Mucosa of descending colon (tissue), 3 donors: ENCODE measurements at regions not wholly inside any gene's neighbourhood (a gene's known extent, or its start where the extent isn't known, plus 50 kb on each side); places are given as distances from the start of the nearest gene placed in this dataset.

Experiments
- ATAC-seq: fragments of 200-7000 bp; cut with Tn5 transposase; one replicate; pipeline ENCODE4 v1.9.1; 2020; ENCODE audit warnings: mild to moderate bottlenecking, moderate library complexity
- DNase-seq, 3 donors: peaks; one replicate each; pipeline ENCODE4 v3.0.0-alpha.2; 2020
- H3K36me3 ChIP-seq: fragments of 200-600 bp; one replicate; pipeline ENCODE4 v1.8.0; 2021; ENCODE audit warnings: low read depth, mild to moderate bottlenecking
- H3K4me1 ChIP-seq: fragments of 200-600 bp; one replicate; pipeline ENCODE4 v1.8.0; 2021; ENCODE audit warnings: low read depth, mild to moderate bottlenecking
- H3K4me3 ChIP-seq: fragments of 200-600 bp; one replicate; pipeline ENCODE4 v1.8.0; 2021; ENCODE audit warnings: mild to moderate bottlenecking
- H3K9me3 ChIP-seq: fragments of 200-600 bp; one replicate; pipeline ENCODE4 v1.8.0; 2021; ENCODE audit warnings: mild to moderate bottlenecking
- intact Hi-C, 2 donors: fragments of 100-400 bp; cut with DNase I in 1 of 2; cut with micrococcal nuclease in 1 of 2; formaldehyde crosslinking; loops; one replicate each; pipeline versions ENCODE4 v1.11.0 to v1.11.1; 2022; cut with DNase I, micrococcal nuclease
- TF ChIP-seq, protein P1 (sequence below): fragments of 200-600 bp; IDR thresholded peaks from one replicate; pipeline ENCODE4 v1.8.0; 2022; ENCODE audit warnings: antibody characterized with exemption, mild to moderate bottlenecking
- donor health status: DM: no; HTN: no; CAD: no; lungs with moderate emphysema.
- donor health status: DM: no; HTN: no; CAD: no.
- donor health status: DM: no; HTN: yes; CAD: no.

DNA sequence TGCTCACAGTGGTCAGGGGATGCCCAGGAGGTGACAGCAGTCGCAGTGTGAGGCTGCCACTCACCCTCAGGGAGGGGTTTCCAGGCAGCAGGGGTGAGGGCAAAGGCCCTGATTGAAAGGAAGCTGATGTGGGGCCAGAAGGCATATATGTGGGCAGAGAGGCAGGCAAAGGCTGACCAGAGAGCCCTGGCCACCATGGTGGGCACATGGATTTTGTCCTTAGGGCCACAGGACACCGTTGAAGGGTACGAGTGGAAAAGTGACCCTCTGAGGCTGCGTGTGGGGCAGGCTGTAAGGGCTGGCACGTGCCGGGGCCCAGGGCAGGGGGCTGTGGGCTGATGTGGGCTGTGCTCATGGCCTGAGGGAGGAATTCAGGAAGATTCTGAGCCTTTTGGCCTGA is 57.5 kb upstream of the ZNF32 start:
- no peak for ATAC-seq
- intact Hi-C loops = no loop called here
- no peak for DNase-seq
- no peaks in the 10 kb centered on the region for H3K36me3 ChIP-seq
- TF ChIP-seq, protein P1, sequence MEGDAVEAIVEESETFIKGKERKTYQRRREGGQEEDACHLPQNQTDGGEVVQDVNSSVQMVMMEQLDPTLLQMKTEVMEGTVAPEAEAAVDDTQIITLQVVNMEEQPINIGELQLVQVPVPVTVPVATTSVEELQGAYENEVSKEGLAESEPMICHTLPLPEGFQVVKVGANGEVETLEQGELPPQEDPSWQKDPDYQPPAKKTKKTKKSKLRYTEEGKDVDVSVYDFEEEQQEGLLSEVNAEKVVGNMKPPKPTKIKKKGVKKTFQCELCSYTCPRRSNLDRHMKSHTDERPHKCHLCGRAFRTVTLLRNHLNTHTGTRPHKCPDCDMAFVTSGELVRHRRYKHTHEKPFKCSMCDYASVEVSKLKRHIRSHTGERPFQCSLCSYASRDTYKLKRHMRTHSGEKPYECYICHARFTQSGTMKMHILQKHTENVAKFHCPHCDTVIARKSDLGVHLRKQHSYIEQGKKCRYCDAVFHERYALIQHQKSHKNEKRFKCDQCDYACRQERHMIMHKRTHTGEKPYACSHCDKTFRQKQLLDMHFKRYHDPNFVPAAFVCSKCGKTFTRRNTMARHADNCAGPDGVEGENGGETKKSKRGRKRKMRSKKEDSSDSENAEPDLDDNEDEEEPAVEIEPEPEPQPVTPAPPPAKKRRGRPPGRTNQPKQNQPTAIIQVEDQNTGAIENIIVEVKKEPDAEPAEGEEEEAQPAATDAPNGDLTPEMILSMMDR = no peak
- H3K4me3 ChIP-seq = no peak overlapping the region
- no peaks in the 10 kb centered on the region for H3K9me3 ChIP-seq
- H3K4me1 ChIP-seq = no peaks in the 10 kb centered on the region

- intact Hi-C loops = no loop called here
Measured at GRCh38 chr10:43703286-43703685, 54.6 kb upstream of the ZNF32 start.

DNA sequence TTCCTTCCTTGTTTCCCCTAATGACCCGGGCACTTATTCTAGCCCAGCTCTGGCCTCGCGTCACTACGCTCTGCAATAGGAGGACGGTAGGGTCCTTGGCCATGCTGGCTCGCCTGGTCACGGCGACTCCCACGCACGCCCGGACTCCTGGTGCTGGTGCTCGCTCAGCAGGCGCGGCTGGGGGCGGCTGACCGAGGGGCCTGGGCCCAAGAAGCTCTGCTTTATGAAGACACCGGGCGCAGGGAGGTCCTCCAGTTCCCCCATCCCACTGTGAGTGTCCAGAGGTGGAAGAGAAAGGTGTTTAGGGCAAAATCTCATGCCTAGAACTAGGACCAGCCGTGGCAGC is 54.2 kb upstream of the ZNF32 start:
- Histone ChIP-seq H3K4me1 (no peaks in the 10 kb centered on the region), H3K36me3 (no peaks in the 10 kb centered on the region), H3K9me3 (no peaks in the 10 kb centered on the region), H3K4me3 (no peak overlapping the region)
- intact Hi-C loops = no loop called here
- DNase-seq (no peak), ATAC-seq (no peak)
- TF ChIP-seq, protein P1 = no peak

More at GRCh38 chr10:43703286-43703685, 54.6 kb upstream of the ZNF32 start:
- Histone ChIP-seq H3K9me3 (no peaks in the 10 kb centered on the region), H3K36me3 (no peaks in the 10 kb centered on the region), H3K4me3 (no peak overlapping the region), H3K4me1 (no peaks in the 10 kb centered on the region)
- TF ChIP-seq, protein P1 = no peak
- DNase-seq (no peak), ATAC-seq (no peak)

- intact Hi-C loops = no loop called here
- Histone ChIP-seq H3K36me3 (no peaks in the 10 kb centered on the region), H3K9me3 (no peaks in the 10 kb centered on the region), H3K4me3 (no peak overlapping the region), H3K4me1 (no peaks in the 10 kb centered on the region)
- TF ChIP-seq, protein P1 = no peak
- no peak for ATAC-seq
- no peak for DNase-seq
Measured at GRCh38 chr10:43702213-43702935, 53.7 kb upstream of the ZNF32 start.

GRCh38 chr10:43701295-43701694 is 52.6 kb upstream of the ZNF32 start:
- Histone ChIP-seq H3K36me3 (no peaks in the 10 kb centered on the region), H3K9me3 (no peaks in the 10 kb centered on the region), H3K4me1 (no peaks in the 10 kb centered on the region), H3K4me3 (no peak overlapping the region)
- intact Hi-C loops = no loop called here
- no peak for DNase-seq
- TF ChIP-seq, protein P1 = no peak
- ATAC-seq = no peak

DNA sequence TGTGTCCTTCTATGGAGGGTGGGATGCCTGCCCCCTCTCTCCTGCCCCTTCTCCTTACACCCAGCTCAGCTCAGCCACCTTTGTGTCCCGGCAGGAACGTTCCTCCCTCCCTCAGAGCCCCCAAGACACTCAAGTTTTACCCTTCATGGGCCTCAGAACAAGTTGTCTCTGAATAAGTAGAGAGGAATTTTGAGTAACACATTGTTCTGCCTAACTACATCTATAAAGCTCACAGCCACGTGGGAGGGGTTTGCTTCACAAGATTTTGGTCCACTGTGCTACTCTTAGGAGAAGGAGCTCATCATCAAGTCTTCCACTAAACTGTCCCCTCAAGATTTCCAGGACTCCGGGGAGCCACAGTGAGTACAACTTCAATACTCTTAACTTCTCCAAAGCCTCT is 51.6 kb upstream of the ZNF32 start:
- Histone ChIP-seq H3K4me1 (no peaks in the 10 kb centered on the region), H3K9me3 (no peaks in the 10 kb centered on the region), H3K4me3 (no peak overlapping the region), H3K36me3 (no peaks in the 10 kb centered on the region)
- no peak for DNase-seq
- ATAC-seq = no peak
- TF ChIP-seq, protein P1 = no peak
- intact Hi-C loops = no loop called here
